ENCODE measurements at regions not wholly inside any gene's neighbourhood (a gene's known extent, or its start where the extent isn't known, plus 50 kb on each side); places are given as distances from the start of the nearest gene placed in this dataset.

GRCh38 chr4:174088795-174089194, 194.7 kb downstream of the FBXO8 start:
- DNase-seq (ENCODE audit: extremely low read depth in 1 of 4, low spot score in 3 of 4) (no peak), FAIRE-seq (no peak), ATAC-seq (no peak)
- Histone ChIP-seq H3K4me1 (replicated peaks in 1 of 2; ENCODE audit: control insufficient read depth in 2 of 2, insufficient read depth in 2 of 2, low read length in 2 of 2) (no peaks in the 10 kb centered on the region; a peak in 1 of 5 replicates), H3K9me3 (replicated peaks; ENCODE audit: control insufficient read depth, insufficient read depth, low read depth, low read length) (no peaks in the 10 kb centered on the region), H3K79me2 (ENCODE audit: control insufficient read depth, insufficient read depth, low read length) (no peaks in the 10 kb centered on the region), H3K36me3 (ENCODE audit: control insufficient read depth, insufficient read depth, low read length) (no peaks in the 10 kb centered on the region), H2AFZ (ENCODE audit: low read depth, low read length) (no peak overlapping the region), H3K4me2 (ENCODE audit: insufficient read depth, low read length) (no peak overlapping the region), H3K27me3 (ENCODE audit: control insufficient read depth in 2 of 2, insufficient read depth in 2 of 2, low read length in 2 of 2) (no peaks in the 10 kb centered on the region), H3K9me1 (ENCODE audit: control insufficient read depth, insufficient read depth, low read length) (no peaks in the 10 kb centered on the region), H3K4me3 (no peak overlapping the region), H3K27ac (ENCODE audit: extremely low read depth, low read depth, low read length) (no peak overlapping the region), H4K20me1 (replicated peaks; ENCODE audit: control insufficient read depth, insufficient read depth, low read length) (no peaks in the 10 kb centered on the region), H3K9ac (ENCODE audit: insufficient read depth in 1 of 2, low read depth in 2 of 2, low read length in 2 of 2) (no peak overlapping the region)
- POLR2A ChIA-PET = no interaction called here
- intact Hi-C loops (cut with micrococcal nuclease) (no loop called here), in situ Hi-C loops (cut with MboI) (no loop called here)
- no TSS peak for BruUV-seq (replicated peaks)
- CTCF ChIA-PET (ENCODE audit: low intra/inter-chr PET ratio) = no interaction called here
- no peak for TF ChIP-seq MLLT1 (IDR thresholded peaks at IDR 0.05)
- no peak for TF ChIP-seq TCF3 (CRISPR knock-in tag; IDR thresholded peaks at IDR 0.05)
- TF ChIP-seq STAG1 (CRISPR knock-in tag; IDR thresholded peaks at IDR 0.05; ENCODE audit: borderline replicate concordance) = no peak
- WGBS (ENCODE audit: insufficient coverage, low coverage, missing lambda C conversion rate) = 46% methylated on average over 3 of the region's 3 CpGs

All from K562 (cell line).